Stimulated activated CD4-positive, alpha-beta T cell treated with anti-CD3 and anti-CD28 coated beads, TNF-alpha, amount 100 ng/mL, for 24 hours (primary cell): ENCODE measurements at regions not wholly inside any gene's neighbourhood (a gene's known extent, or its start where the extent isn't known, plus 50 kb on each side); places are given as distances from the start of the nearest gene placed in this dataset.
"Not testable (repeated sequence)": the region's sequence is repeated elsewhere in the genome, so short reads cannot be mapped to it uniquely, and the experiment has no call there.

Source experiments
- DNase-seq, 3 experiments: peaks; one replicate each; pipeline ENCODE4 v3.0.0-alpha.2; 2020; ENCODE audit warnings: low read depth in 3 of 3

- DNase-seq: no peak
These were observed 402.4 kb downstream of the KCNRG start for GRCh38 chr13:50417597-50417996.

GRCh38 chr13:50419331-50419865 lies 404.2 kb downstream of the KCNRG start:
- DNase-seq: no peak

- DNase-seq: no peak
These were observed 404.7 kb downstream of the KCNRG start for GRCh38 chr13:50419896-50420295.

GRCh38 chr13:50420718-50421472 lies 405.7 kb downstream of the KCNRG start:
- no peak for DNase-seq

- DNase-seq: no peak
These were observed 406.4 kb downstream of the KCNRG start for GRCh38 chr13:50421473-50422130.

GRCh38 chr13:50422181-50423148 lies 407.2 kb downstream of the KCNRG start:
- no peak for DNase-seq

- DNase-seq: no peak
These were observed 409.7 kb downstream of the KCNRG start for GRCh38 chr13:50424993-50425392.

GRCh38 chr13:50425772-50426171 lies 410.5 kb downstream of the KCNRG start:
- DNase-seq: no peak

GRCh38 chr13:50426927-50427326 lies 411.7 kb downstream of the KCNRG start:
- DNase-seq: no peak

GRCh38 chr13:50427511-50427910 lies 412.3 kb downstream of the KCNRG start:
- not testable (repeated sequence) for DNase-seq

GRCh38 chr13:50428183-50428877 lies 413.1 kb downstream of the KCNRG start:
- no peak for DNase-seq

GRCh38 chr13:50435011-50435410 lies 408.5 kb downstream of the DLEU7 start:
- no peak for DNase-seq

GRCh38 chr13:50437252-50437651 lies 406.2 kb downstream of the DLEU7 start:
- DNase-seq: no peak

- no peak for DNase-seq
These were observed 405.1 kb downstream of the DLEU7 start for GRCh38 chr13:50438351-50438750.

GRCh38 chr13:50441130-50441529 lies 402.4 kb downstream of the DLEU7 start:
- no peak for DNase-seq

GRCh38 chr13:50444726-50445125 lies 398.8 kb downstream of the DLEU7 start:
- DNase-seq: no peak

- no peak for DNase-seq
These were observed 396.9 kb downstream of the DLEU7 start for GRCh38 chr13:50446611-50447010.

GRCh38 chr13:50448535-50448998 lies 394.9 kb downstream of the DLEU7 start:
- no peak for DNase-seq

- DNase-seq: no peak
These were observed 394.0 kb downstream of the DLEU7 start for GRCh38 chr13:50449465-50449864.

GRCh38 chr13:50450279-50450678 lies 393.2 kb downstream of the DLEU7 start:
- DNase-seq: no peak

GRCh38 chr13:50451609-50452008 lies 391.9 kb downstream of the DLEU7 start:
- no peak for DNase-seq
